IMR-90 (cell line): ENCODE measurements at regions not wholly inside any gene's neighbourhood (a gene's known extent, or its start where the extent isn't known, plus 50 kb on each side); places are given as distances from the start of the nearest gene placed in this dataset.
"Not testable (repeated sequence)": the region's sequence is repeated elsewhere in the genome, so short reads cannot be mapped to it uniquely, and the experiment has no call there.

Experiments
- ATAC-seq: fragments of 200-7000 bp; cut with Tn5 transposase; 2 replicates; pipeline ENCODE4 v1.9.1; 2020; ENCODE audit warnings: low read depth, mild to moderate bottlenecking, moderate library complexity
- BruUV-seq: library from RNA; stranded (reverse); fragments of 400-500 nt; replicated peaks from 2 replicates; lab custom pipeline; 2021; lab: Mats Ljungman, UMichigan
- CTCF ChIA-PET: fragments of 300-600 bp; formaldehyde crosslinking; extraction: SDS; loops from one replicate; lab custom pipeline; 2021; ENCODE audit warnings: antibody characterized with exemption; lab: Yijun Ruan, JAX
- POLR2A ChIA-PET: fragments of 300-600 bp; sonication (Branson Sonifier 250); formaldehyde crosslinking; loops from one replicate; lab custom pipeline; 2022; ENCODE audit warnings: antibody characterized with exemption; ENCODE audit not compliant: unreplicated experiment; lab: Charles Lee
- DNase-seq: peaks from one replicate; pipeline ENCODE4 v3.0.0; 2013
- H2AFZ ChIP-seq: replicated peaks from 2 replicates; pipeline ENCODE3; 2013; ENCODE audit warnings: low read length, mild to moderate bottlenecking; ENCODE audit not compliant: poor library complexity
- H2AK5ac ChIP-seq: 2 replicates; pipeline ENCODE4 v1.6.1; 2013; ENCODE audit warnings: low read depth, low read length, inconsistent platforms
- H2AK9ac ChIP-seq: replicated peaks from 2 replicates; pipeline ENCODE3; 2013; ENCODE audit warnings: mild to moderate bottlenecking, low read depth, low read length, moderate library complexity; ENCODE audit not compliant: poor library complexity
- H2BK120ac ChIP-seq: 2 replicates; pipeline ENCODE4 v1.6.1; 2013; ENCODE audit warnings: low read depth, low read length, inconsistent platforms
- H2BK15ac ChIP-seq: 3 replicates; pipeline ENCODE4 v1.6.1; 2013; ENCODE audit warnings: low read depth, low read length, inconsistent platforms
- H2BK20ac ChIP-seq: 2 replicates; pipeline ENCODE4 v1.6.1; 2013; ENCODE audit warnings: low read depth, mild to moderate bottlenecking, inconsistent platforms, low read length, moderate library complexity
- H2BK5ac ChIP-seq: 2 replicates; pipeline ENCODE4 v1.6.1; 2013; ENCODE audit warnings: mild to moderate bottlenecking, low read depth, low read length, inconsistent platforms; ENCODE audit not compliant: poor library complexity, severe bottlenecking
- H3K14ac ChIP-seq: replicated peaks from 2 replicates; pipeline ENCODE4 v1.6.1; 2013; ENCODE audit warnings: low read depth, low read length, inconsistent platforms
- H3K18ac ChIP-seq: 2 replicates; pipeline ENCODE4 v1.6.1; 2013; ENCODE audit warnings: low read depth, low read length, control low read depth
- H3K23ac ChIP-seq: 2 replicates; pipeline ENCODE4 v1.6.1; 2013; ENCODE audit warnings: low read depth, low read length, inconsistent platforms
- H3K27ac ChIP-seq: 2 replicates; pipeline ENCODE4 v1.5.1; 2013; ENCODE audit warnings: mild to moderate bottlenecking, control low read depth, low read length; ENCODE audit not compliant: insufficient read depth
- H3K27me3 ChIP-seq: 2 replicates; pipeline ENCODE4 v1.6.1; 2013; ENCODE audit warnings: low read length; ENCODE audit not compliant: control insufficient read depth, insufficient read depth
- H3K36me3 ChIP-seq: 2 replicates; pipeline ENCODE4 v1.6.1; 2013; ENCODE audit warnings: low read length, mixed read lengths; ENCODE audit not compliant: control insufficient read depth, insufficient read depth
- H3K4ac ChIP-seq: 2 replicates; pipeline ENCODE4 v1.6.1; 2013; ENCODE audit warnings: low read depth, low read length, inconsistent platforms
- H3K4me1 ChIP-seq: 2 replicates; pipeline ENCODE4 v1.6.1; 2013; ENCODE audit warnings: low read length, mixed read lengths; ENCODE audit not compliant: control insufficient read depth, insufficient read depth
- H3K4me2 ChIP-seq: 2 replicates; pipeline ENCODE4 v1.6.1; 2013; ENCODE audit warnings: low read depth, mild to moderate bottlenecking, control low read depth, low read length, moderate library complexity
- H3K4me3 ChIP-seq: 2 replicates; pipeline ENCODE4 v1.5.1; 2013; ENCODE audit warnings: low read depth, mild to moderate bottlenecking, control low read depth, low read length, moderate library complexity; ENCODE audit not compliant: insufficient read depth
- H3K56ac ChIP-seq: 2 replicates; pipeline ENCODE4 v1.6.1; 2013; ENCODE audit warnings: low read length, inconsistent platforms; ENCODE audit not compliant: insufficient read depth; ENCODE audit errors: extremely low read depth
- H3K79me1 ChIP-seq, 2 experiments: 2 replicates each; pipeline ENCODE4 v1.6.1; 2013; ENCODE audit warnings: low read length in 2 of 2, inconsistent platforms in 1 of 2, low read depth in 1 of 2
- H3K9ac ChIP-seq: 2 replicates; pipeline ENCODE4 v1.6.1; 2013; ENCODE audit warnings: low read depth, low read length, control low read depth
- H3K9me1 ChIP-seq: 2 replicates; pipeline ENCODE4 v1.6.1; 2013; ENCODE audit warnings: low read length, inconsistent platforms; ENCODE audit not compliant: insufficient read depth
- H3K9me3 ChIP-seq: 2 replicates; pipeline ENCODE4 v1.6.1; 2013; ENCODE audit warnings: low read length; ENCODE audit not compliant: control insufficient read depth, insufficient read depth
- H4K20me1 ChIP-seq: 2 replicates; pipeline ENCODE4 v1.6.1; 2013; ENCODE audit warnings: low read length, inconsistent platforms; ENCODE audit not compliant: insufficient read depth
- H4K5ac ChIP-seq: 2 replicates; pipeline ENCODE4 v1.6.1; 2013; ENCODE audit warnings: mild to moderate bottlenecking, low read depth, low read length, control low read depth
- H4K8ac ChIP-seq, 2 experiments: 2 replicates each; pipeline ENCODE4 v1.6.1; 2013; ENCODE audit warnings: low read depth in 2 of 2, low read length in 2 of 2, control low read depth in 1 of 2, inconsistent platforms in 1 of 2
- H4K91ac ChIP-seq: 2 replicates; pipeline ENCODE4 v1.6.1; 2013; ENCODE audit warnings: low read depth, low read length, inconsistent platforms; ENCODE audit not compliant: insufficient read depth
- WGBS, 2 experiments: methylation state at CpG; one replicate each; pipeline versions ENCODE4 v1.1.5 to v1.1.7; 2013; ENCODE audit warnings: missing lambda C conversion rate in 2 of 2; ENCODE audit not compliant: insufficient read length in 1 of 2; ENCODE audit errors: extremely low coverage in 2 of 2; 5-methylcytosine and 5-hydroxymethylcytosine counted together
- dilution Hi-C: fragments of 300-500 bp; cut with HindIII; formaldehyde crosslinking; loops from one replicate; pipeline ENCODE4 v1.14.3; 2018; ENCODE audit warnings: low sequenced_read_pairs; ENCODE audit not compliant: unreplicated experiment
- in situ Hi-C: fragments of 300-500 bp; cut with MboI; formaldehyde crosslinking; loops from 3 replicates; pipeline ENCODE4 v1.14.3; 2019; ENCODE audit warnings: low sequenced_read_pairs, inconsistent platforms, mixed read lengths
- intact Hi-C: fragments of 100-400 bp; cut with micrococcal nuclease; formaldehyde crosslinking; loops from 2 replicates; pipeline ENCODE4 v1.10.0; 2022

DNA sequence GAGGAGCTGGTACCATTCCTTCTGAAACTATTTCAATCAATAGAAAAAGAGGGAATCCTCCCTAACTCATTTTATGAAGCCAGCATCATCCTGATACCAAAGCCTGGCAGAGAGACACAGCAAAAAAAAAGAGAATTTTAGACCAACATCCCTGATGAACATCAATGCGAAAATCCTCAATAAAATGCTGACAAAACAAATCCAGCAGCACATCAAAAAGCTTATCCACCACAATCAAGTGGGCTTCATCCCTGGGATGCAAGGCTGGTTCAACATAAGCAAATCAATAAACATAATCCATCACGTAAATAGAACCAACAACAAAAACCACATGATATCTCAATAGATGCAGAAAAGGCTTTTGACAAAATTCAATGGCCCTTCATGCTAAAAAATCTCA, 216.0 kb upstream of the GNAI1 start:
- H3K9ac ChIP-seq, H2AK5ac ChIP-seq, H3K9me1 ChIP-seq, in situ Hi-C loops, intact Hi-C loops, H3K4ac ChIP-seq, H3K27ac ChIP-seq, H3K4me1 ChIP-seq, dilution Hi-C loops, H3K27me3 ChIP-seq, H4K5ac ChIP-seq, H3K14ac ChIP-seq, POLR2A ChIA-PET, H2AK9ac ChIP-seq, CTCF ChIA-PET, H3K23ac ChIP-seq, H2BK5ac ChIP-seq, H3K56ac ChIP-seq, H4K20me1 ChIP-seq, DNase-seq, H2BK15ac ChIP-seq, H2BK120ac ChIP-seq, H2AFZ ChIP-seq, H3K79me1 ChIP-seq, H3K4me3 ChIP-seq, H2BK20ac ChIP-seq, H3K4me2 ChIP-seq, H4K8ac ChIP-seq, H3K36me3 ChIP-seq, H4K91ac ChIP-seq, H3K18ac ChIP-seq, BruUV-seq, ATAC-seq: not testable (repeated sequence)
- no CpG with 5 or more reads among the region's 2 CpGs for WGBS, 2 experiments
- H3K9me3 ChIP-seq: peaks cover 14% of the 10 kb centered on the region

DNA sequence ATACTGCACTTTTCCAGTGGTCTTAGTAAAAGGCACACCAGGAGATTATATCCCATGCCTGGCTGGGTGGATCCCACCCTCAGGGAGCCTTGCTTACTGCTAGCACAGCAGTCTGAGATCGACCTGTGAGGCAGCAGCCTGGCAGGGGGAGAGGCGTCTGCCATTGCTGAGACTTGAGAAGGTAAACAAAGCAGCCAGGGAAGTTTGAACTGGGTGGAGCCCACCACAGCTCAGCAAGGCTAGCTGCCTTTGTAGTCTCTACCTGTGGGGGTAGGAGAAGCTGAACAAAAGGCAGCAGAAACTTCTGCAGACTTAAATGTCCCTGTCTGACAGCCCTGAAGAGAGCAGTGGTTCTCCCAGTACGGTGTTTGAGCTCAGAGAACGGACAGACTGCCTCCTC, 219.3 kb upstream of the GNAI1 start:
- in situ Hi-C loops, dilution Hi-C loops: not testable (repeated sequence)

More for the DNA sequence above, 219.3 kb upstream of the GNAI1 start:
- H4K91ac ChIP-seq, H2AK9ac ChIP-seq, H3K23ac ChIP-seq, DNase-seq, H2AFZ ChIP-seq, CTCF ChIA-PET, H3K4me3 ChIP-seq, H2BK20ac ChIP-seq, H3K9me1 ChIP-seq, H4K20me1 ChIP-seq, H4K5ac ChIP-seq, H2BK120ac ChIP-seq, H3K56ac ChIP-seq, H3K4ac ChIP-seq, H3K14ac ChIP-seq, H3K79me1 ChIP-seq, H2BK15ac ChIP-seq, H3K9me3 ChIP-seq, intact Hi-C loops, H3K18ac ChIP-seq, H2AK5ac ChIP-seq, H3K36me3 ChIP-seq, POLR2A ChIA-PET, H4K8ac ChIP-seq, H2BK5ac ChIP-seq, BruUV-seq, H3K4me2 ChIP-seq, ATAC-seq, H3K27ac ChIP-seq, H3K27me3 ChIP-seq, H3K9ac ChIP-seq, H3K4me1 ChIP-seq: not testable (repeated sequence)
- WGBS, 2 experiments: no CpG with 5 or more reads among the region's 4 CpGs
